ENCODE measurements at regions not wholly inside any gene's neighbourhood (a gene's known extent, or its start where the extent isn't known, plus 50 kb on each side); places are given as distances from the start of the nearest gene placed in this dataset.

DNA sequence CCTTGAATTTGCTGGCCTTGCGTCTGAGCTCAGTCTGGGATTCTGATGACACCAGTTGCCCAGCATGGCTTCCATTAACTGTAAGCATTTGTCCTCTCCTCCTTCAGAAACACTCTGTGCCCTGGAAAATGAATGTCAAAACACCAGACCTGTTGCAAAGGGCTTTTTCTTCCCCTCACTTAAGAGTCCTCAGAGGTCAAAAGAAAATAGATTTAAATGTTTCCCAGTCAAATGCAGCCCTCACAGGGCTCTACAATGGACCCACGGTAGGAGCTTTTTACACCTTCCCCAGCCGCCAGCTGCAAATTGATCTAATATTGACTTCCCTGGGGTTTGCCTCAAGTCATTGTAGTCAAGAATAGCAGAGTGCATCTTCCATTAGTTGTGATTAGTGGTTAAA lies 332.2 kb downstream of the INSC start:
- POLR2A ChIA-PET = no interaction called here
- Histone ChIP-seq H4K20me1 (replicated peaks; ENCODE audit: control insufficient read depth, insufficient read depth, low read length) (no peaks in the 10 kb centered on the region), H3K27me3 (ENCODE audit: control insufficient read depth in 2 of 2, insufficient read depth in 2 of 2, low read length in 2 of 2) (no peaks in the 10 kb centered on the region), H3K9me3 (replicated peaks; ENCODE audit: control insufficient read depth, insufficient read depth, low read depth, low read length) (no peaks in the 10 kb centered on the region), H3K9ac (ENCODE audit: insufficient read depth in 1 of 2, low read depth in 2 of 2, low read length in 2 of 2) (no peak overlapping the region), H2AFZ (ENCODE audit: low read depth, low read length) (peak overlapping the region; percentile 70; the same call in 1 of the 2 replicates), H3K79me2 (ENCODE audit: control insufficient read depth, insufficient read depth, low read length) (no peaks in the 10 kb centered on the region), H3K4me2 (ENCODE audit: insufficient read depth, low read length) (no peak overlapping the region), H3K27ac (ENCODE audit: extremely low read depth, low read depth, low read length) (no peak overlapping the region), H3K9me1 (ENCODE audit: control insufficient read depth, insufficient read depth, low read length) (no peaks in the 10 kb centered on the region), H3K36me3 (ENCODE audit: control insufficient read depth, insufficient read depth, low read length) (no peaks in the 10 kb centered on the region), H3K4me3 (no peak overlapping the region), H3K4me1 (replicated peaks in 1 of 2; ENCODE audit: control insufficient read depth in 2 of 2, insufficient read depth in 2 of 2, low read length in 2 of 2) (peaks cover 0 to 3% of the 10 kb centered on the region in 2 experiments; a peak in 2 of 5 replicates)
- CTCF ChIA-PET (ENCODE audit: low intra/inter-chr PET ratio) = no interaction called here
- no peak for FAIRE-seq
- in situ Hi-C loops (cut with MboI) = no loop called here
- 23% methylated on average over 3 of the region's 3 CpGs for WGBS (ENCODE audit: insufficient coverage, low coverage, missing lambda C conversion rate)
- ATAC-seq = peak; percentile 70
- no peak for DNase-seq (ENCODE audit: extremely low read depth in 1 of 4, low spot score in 3 of 4)
- TF ChIP-seq ZBTB43 (CRISPR knock-in tag; IDR thresholded peaks at IDR 0.05) (no peak), FUS (optimal IDR thresholded peaks at IDR 0.05; ENCODE audit: low read depth, low read length) (no peak), ZBED1 (IDR thresholded peaks at IDR 0.05) (no peak)
- intact Hi-C loops (cut with micrococcal nuclease) = no loop called here
- BruUV-seq (replicated peaks) = no TSS peak

DNA sequence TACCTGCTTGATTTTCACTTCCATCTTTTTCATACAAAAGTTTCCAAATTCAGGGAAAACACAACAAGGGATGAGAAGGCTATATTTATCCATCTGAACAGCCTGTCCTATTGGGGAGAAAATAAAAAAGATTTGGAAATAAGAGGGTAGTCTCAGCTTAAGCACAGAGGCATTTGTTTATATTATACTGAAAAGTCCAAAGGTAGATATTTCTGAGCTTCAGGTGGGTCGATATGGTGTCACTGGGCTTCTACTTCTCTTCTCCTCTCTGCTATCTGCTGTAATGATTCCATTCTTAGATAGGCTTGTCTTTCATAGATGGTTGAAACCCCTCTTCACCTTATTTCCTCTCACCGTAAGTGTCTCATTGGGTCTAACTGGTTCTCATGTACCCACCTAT lies 337.0 kb downstream of the INSC start:
- ATAC-seq = no peak
- CTCF ChIA-PET (ENCODE audit: low intra/inter-chr PET ratio) = no interaction called here
- Histone ChIP-seq H3K4me3 (no peak overlapping the region), H3K27ac (ENCODE audit: extremely low read depth, low read depth, low read length) (no peak overlapping the region), H4K20me1 (replicated peaks; ENCODE audit: control insufficient read depth, insufficient read depth, low read length) (no peaks in the 10 kb centered on the region), H3K9me3 (replicated peaks; ENCODE audit: control insufficient read depth, insufficient read depth, low read depth, low read length) (no peaks in the 10 kb centered on the region), H3K4me2 (ENCODE audit: insufficient read depth, low read length) (no peak overlapping the region), H3K4me1 (replicated peaks in 1 of 2; ENCODE audit: control insufficient read depth in 2 of 2, insufficient read depth in 2 of 2, low read length in 2 of 2) (peaks cover 0 to 3% of the 10 kb centered on the region in 2 experiments; a peak in 2 of 5 replicates), H2AFZ (ENCODE audit: low read depth, low read length) (no peak overlapping the region), H3K27me3 (ENCODE audit: control insufficient read depth in 2 of 2, insufficient read depth in 2 of 2, low read length in 2 of 2) (no peaks in the 10 kb centered on the region), H3K9ac (ENCODE audit: insufficient read depth in 1 of 2, low read depth in 2 of 2, low read length in 2 of 2) (no peak overlapping the region), H3K36me3 (ENCODE audit: control insufficient read depth, insufficient read depth, low read length) (no peaks in the 10 kb centered on the region), H3K79me2 (ENCODE audit: control insufficient read depth, insufficient read depth, low read length) (no peaks in the 10 kb centered on the region), H3K9me1 (ENCODE audit: control insufficient read depth, insufficient read depth, low read length) (no peaks in the 10 kb centered on the region)
- 7% methylated on average over 2 of the region's 2 CpGs for WGBS (ENCODE audit: insufficient coverage, low coverage, missing lambda C conversion rate)
- TF ChIP-seq ZC3H11A (IDR thresholded peaks at IDR 0.05; ENCODE audit: low read depth, low read length) = no peak
- no peak for TF ChIP-seq ZC3H4 (CRISPR knock-in tag; IDR thresholded peaks at IDR 0.05; ENCODE audit: borderline replicate concordance)
- TF ChIP-seq KDM5B (IDR thresholded peaks at IDR 0.05; ENCODE audit: insufficient replicate concordance, low read depth, low read length) = no peak
- POLR2A ChIA-PET = no interaction called here
- no peak for DNase-seq (ENCODE audit: extremely low read depth in 1 of 4, low spot score in 3 of 4)
- no peak for FAIRE-seq
- BruUV-seq (replicated peaks) = no TSS peak
- in situ Hi-C loops (cut with MboI) (no loop called here), intact Hi-C loops (cut with micrococcal nuclease) (no loop called here)
